ENCODE measurements at regions not wholly inside any gene's neighbourhood (a gene's known extent, or its start where the extent isn't known, plus 50 kb on each side); places are given as distances from the start of the nearest gene placed in this dataset.

DNA sequence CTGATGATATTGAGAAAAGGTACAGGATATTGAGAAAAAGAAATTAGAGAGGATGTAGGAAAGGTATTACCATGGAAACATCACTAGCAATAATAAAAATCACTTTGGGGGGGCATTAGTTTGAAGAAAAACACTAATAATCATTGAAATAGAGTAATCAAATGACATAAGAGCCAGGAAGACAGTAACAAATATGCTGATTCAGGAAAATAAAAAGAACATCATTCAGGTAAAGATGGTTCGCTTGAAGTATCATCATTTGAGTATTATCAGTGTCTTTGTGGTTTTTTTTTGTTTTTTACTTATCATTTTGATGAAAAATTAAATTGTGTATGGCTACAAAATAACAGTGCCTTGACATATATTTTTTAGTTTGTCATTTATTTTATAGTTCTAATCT, 164.5 kb downstream of the IFI44 start:
- H3K9me3 Mint-ChIP-seq (ENCODE audit: insufficient read depth) = no peaks in the 10 kb centered on the region
- H3K4me1 ChIP-seq (ENCODE audit: control insufficient read depth in 2 of 2, insufficient read depth in 2 of 2, low read length in 2 of 2) = no peaks in the 10 kb centered on the region
- no peak overlapping the region for H3K27ac Mint-ChIP-seq
- TF ChIP-seq, protein P1, sequence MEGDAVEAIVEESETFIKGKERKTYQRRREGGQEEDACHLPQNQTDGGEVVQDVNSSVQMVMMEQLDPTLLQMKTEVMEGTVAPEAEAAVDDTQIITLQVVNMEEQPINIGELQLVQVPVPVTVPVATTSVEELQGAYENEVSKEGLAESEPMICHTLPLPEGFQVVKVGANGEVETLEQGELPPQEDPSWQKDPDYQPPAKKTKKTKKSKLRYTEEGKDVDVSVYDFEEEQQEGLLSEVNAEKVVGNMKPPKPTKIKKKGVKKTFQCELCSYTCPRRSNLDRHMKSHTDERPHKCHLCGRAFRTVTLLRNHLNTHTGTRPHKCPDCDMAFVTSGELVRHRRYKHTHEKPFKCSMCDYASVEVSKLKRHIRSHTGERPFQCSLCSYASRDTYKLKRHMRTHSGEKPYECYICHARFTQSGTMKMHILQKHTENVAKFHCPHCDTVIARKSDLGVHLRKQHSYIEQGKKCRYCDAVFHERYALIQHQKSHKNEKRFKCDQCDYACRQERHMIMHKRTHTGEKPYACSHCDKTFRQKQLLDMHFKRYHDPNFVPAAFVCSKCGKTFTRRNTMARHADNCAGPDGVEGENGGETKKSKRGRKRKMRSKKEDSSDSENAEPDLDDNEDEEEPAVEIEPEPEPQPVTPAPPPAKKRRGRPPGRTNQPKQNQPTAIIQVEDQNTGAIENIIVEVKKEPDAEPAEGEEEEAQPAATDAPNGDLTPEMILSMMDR (IDR thresholded peaks at IDR 0.05) = no peak
- no peak for TF ChIP-seq EZH2 (IDR thresholded peaks at IDR 0.05; ENCODE audit: borderline replicate concordance, insufficient read depth, low read depth, low read length, poor library complexity, severe bottlenecking)
- H3K4me3 ChIP-seq (ENCODE audit: control extremely low read depth in 1 of 5, extremely low read depth in 1 of 5, insufficient read depth in 1 of 5, low read depth in 2 of 5, low read length in 4 of 5) = no peak overlapping the region
- no peaks in the 10 kb centered on the region for H3K9me3 ChIP-seq (ENCODE audit: control extremely low read depth in 1 of 3, control insufficient read depth in 2 of 3, insufficient read depth in 1 of 3, low read length in 2 of 3)
- H4K20me1 ChIP-seq (ENCODE audit: control insufficient read depth, insufficient read depth, low read length, poor library complexity, severe bottlenecking) = no peaks in the 10 kb centered on the region
- no peaks in the 10 kb centered on the region for H3K79me2 ChIP-seq (ENCODE audit: control insufficient read depth, insufficient read depth, low read length)
- H3K9ac ChIP-seq (ENCODE audit: low read length) = no peak overlapping the region
- ChIA-PET CTCF (no interaction called here), POLR2A (no interaction called here)
- H3K36me3 ChIP-seq (replicated peaks in 1 of 2; ENCODE audit: control extremely low read depth in 1 of 2, control insufficient read depth in 1 of 2, extremely low read depth in 1 of 2, insufficient read depth in 2 of 2, low read length in 1 of 2) = no peaks in the 10 kb centered on the region
- H3K27ac ChIP-seq (ENCODE audit: low read length in 2 of 2) = no peak overlapping the region
- no peak overlapping the region for H3K4me2 ChIP-seq (replicated peaks; ENCODE audit: low read depth, low read length, poor library complexity, severe bottlenecking)
- no peak overlapping the region for H2AFZ ChIP-seq (ENCODE audit: insufficient read depth, low read depth, low read length, poor library complexity, severe bottlenecking)
- WGBS (ENCODE audit: insufficient coverage) = no CpG with 5 or more reads among the region's 1 CpG
- H3K4me3 Mint-ChIP-seq = no peak overlapping the region
- no peaks in the 10 kb centered on the region for H3K27me3 ChIP-seq (replicated peaks in 1 of 4; ENCODE audit: control extremely low read depth in 1 of 4, control insufficient read depth in 3 of 4, insufficient read depth in 4 of 4, low read length in 3 of 4)
- intact Hi-C loops (cut with micrococcal nuclease) = no loop called here
- H3K4me1 Mint-ChIP-seq = no peaks in the 10 kb centered on the region
- ATAC-seq (ENCODE audit: low read depth) = no peak
- DNase-seq = no peak
- no peaks in the 10 kb centered on the region for H3K27me3 Mint-ChIP-seq

DNA sequence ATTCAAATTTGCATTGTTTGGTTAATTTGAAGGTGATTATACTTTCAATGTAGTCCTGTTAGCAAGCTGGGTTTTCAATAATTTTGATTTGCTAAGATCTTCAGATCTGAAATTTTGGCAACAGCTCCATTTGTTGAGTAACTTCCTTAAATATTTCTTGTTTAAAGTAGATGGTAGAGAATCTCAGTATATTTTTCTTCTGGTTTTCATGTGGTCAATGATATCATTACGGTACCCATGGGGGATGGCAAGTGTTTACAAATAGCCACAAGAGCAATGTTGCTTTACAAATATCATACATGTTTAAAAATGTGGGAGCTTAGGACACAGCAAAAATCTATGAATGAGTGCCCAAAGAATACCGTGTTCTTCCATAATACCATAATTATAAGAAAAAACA, 175.9 kb downstream of the IFI44 start:
- Histone ChIP-seq H3K36me3 (replicated peaks in 1 of 2; ENCODE audit: control extremely low read depth in 1 of 2, control insufficient read depth in 1 of 2, extremely low read depth in 1 of 2, insufficient read depth in 2 of 2, low read length in 1 of 2) (no peaks in the 10 kb centered on the region), H3K9ac (ENCODE audit: low read length) (no peak overlapping the region), H3K4me3 (ENCODE audit: control extremely low read depth in 1 of 5, extremely low read depth in 1 of 5, insufficient read depth in 1 of 5, low read depth in 2 of 5, low read length in 4 of 5) (no peak overlapping the region), H3K27ac (ENCODE audit: low read length in 2 of 2) (no peak overlapping the region), H3K4me1 (ENCODE audit: control insufficient read depth in 2 of 2, insufficient read depth in 2 of 2, low read length in 2 of 2) (no peaks in the 10 kb centered on the region), H3K9me3 (ENCODE audit: control extremely low read depth in 1 of 3, control insufficient read depth in 2 of 3, insufficient read depth in 1 of 3, low read length in 2 of 3) (no peaks in the 10 kb centered on the region), H3K27me3 (replicated peaks in 1 of 4; ENCODE audit: control extremely low read depth in 1 of 4, control insufficient read depth in 3 of 4, insufficient read depth in 4 of 4, low read length in 3 of 4) (no peaks in the 10 kb centered on the region), H3K4me2 (replicated peaks; ENCODE audit: low read depth, low read length, poor library complexity, severe bottlenecking) (no peak overlapping the region), H2AFZ (ENCODE audit: insufficient read depth, low read depth, low read length, poor library complexity, severe bottlenecking) (no peak overlapping the region), H4K20me1 (ENCODE audit: control insufficient read depth, insufficient read depth, low read length, poor library complexity, severe bottlenecking) (no peaks in the 10 kb centered on the region), H3K79me2 (ENCODE audit: control insufficient read depth, insufficient read depth, low read length) (no peaks in the 10 kb centered on the region)
- Mint-ChIP-seq H3K4me1 (no peaks in the 10 kb centered on the region), H3K4me3 (no peak overlapping the region), H3K9me3 (ENCODE audit: insufficient read depth) (no peaks in the 10 kb centered on the region), H3K27me3 (no peaks in the 10 kb centered on the region), H3K27ac (no peak overlapping the region)
- ATAC-seq (ENCODE audit: low read depth) (no peak), DNase-seq (no peak)
- intact Hi-C loops (cut with micrococcal nuclease) = no loop called here
- ChIA-PET CTCF (interaction anchor here (0.7 to 3.4 kb wide), 2 partner anchors 13 to 1735 kb away, joined by 3 to 10 read pairs; no protein-coding TSS in a partner anchor), POLR2A (no interaction called here)
- TF ChIP-seq EZH2 (IDR thresholded peaks at IDR 0.05; ENCODE audit: borderline replicate concordance, insufficient read depth, low read depth, low read length, poor library complexity, severe bottlenecking) = no peak
- TF ChIP-seq, protein P1 (IDR thresholded peaks at IDR 0.05) = no peak
- no CpG with 5 or more reads among the region's 2 CpGs for WGBS (ENCODE audit: insufficient coverage)

Measured in B cell (primary cell).